PFSK-1 (cell line): ENCODE measurements at regions not wholly inside any gene's neighbourhood (a gene's known extent, or its start where the extent isn't known, plus 50 kb on each side); places are given as distances from the start of the nearest gene placed in this dataset.

Experiments
- FOXP2 ChIP-seq: optimal IDR thresholded peaks from 2 replicates; pipeline ENCODE3; 2011; ENCODE audit warnings: borderline replicate concordance, control low read depth, inconsistent platforms; ENCODE audit not compliant: insufficient read depth; ENCODE audit errors: extremely low read length, extremely low read depth
- POLR2AphosphoS5 ChIP-seq: IDR thresholded peaks from 2 replicates; pipeline ENCODE4 v1.6.1; 2012; ENCODE audit warnings: low read depth, mild to moderate bottlenecking, control low read depth, low read length, moderate library complexity
- REST ChIP-seq, 2 experiments: IDR thresholded peaks; 2 replicates each; pipeline versions ENCODE4 v1.6.1 to v1.8.0; 2011 to 2012; ENCODE audit warnings: low read depth in 2 of 2, low read length in 2 of 2, control low read depth in 1 of 2, inconsistent platforms in 1 of 2, mild to moderate bottlenecking in 1 of 2, moderate library complexity in 1 of 2; ENCODE audit not compliant: insufficient read depth in 1 of 2
- SIN3A ChIP-seq: IDR thresholded peaks from 2 replicates; pipeline ENCODE4 v1.6.1; 2012; ENCODE audit warnings: mild to moderate bottlenecking, low read length, moderate library complexity, borderline replicate concordance; ENCODE audit not compliant: insufficient read depth
- TAF1 ChIP-seq: IDR thresholded peaks from 2 replicates; pipeline ENCODE4 v1.6.1; 2012; ENCODE audit warnings: low read length, control low read depth, borderline replicate concordance; ENCODE audit not compliant: insufficient read depth

DNA sequence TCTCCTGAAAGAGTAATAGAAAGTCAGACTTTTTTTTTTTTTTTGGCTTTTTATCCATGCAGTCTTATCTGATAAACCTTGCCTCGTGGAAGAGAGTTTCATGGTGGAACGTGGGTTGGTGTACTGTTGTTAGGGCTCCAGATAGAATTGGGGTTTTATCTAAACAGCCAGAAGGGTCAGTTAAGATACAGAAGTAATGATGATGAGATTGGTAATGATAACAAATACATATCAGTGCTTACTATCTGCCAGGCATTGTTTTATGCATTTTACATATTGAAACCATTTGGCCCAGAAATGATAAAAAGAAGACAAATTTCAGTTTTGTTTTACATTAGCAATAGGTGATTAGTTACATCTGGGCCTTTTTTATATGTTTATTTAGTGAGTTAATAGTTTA is 372.8 kb upstream of the PRICKLE1 start:
- TF ChIP-seq REST (IDR thresholded peaks at IDR 0.05; ENCODE audit: insufficient read depth in 1 of 2, low read depth in 2 of 2, low read length in 2 of 2): no peak
- TF ChIP-seq POLR2AphosphoS5: no peak
- no peak for TF ChIP-seq FOXP2
- TF ChIP-seq TAF1: no peak
- TF ChIP-seq SIN3A: no peak

DNA sequence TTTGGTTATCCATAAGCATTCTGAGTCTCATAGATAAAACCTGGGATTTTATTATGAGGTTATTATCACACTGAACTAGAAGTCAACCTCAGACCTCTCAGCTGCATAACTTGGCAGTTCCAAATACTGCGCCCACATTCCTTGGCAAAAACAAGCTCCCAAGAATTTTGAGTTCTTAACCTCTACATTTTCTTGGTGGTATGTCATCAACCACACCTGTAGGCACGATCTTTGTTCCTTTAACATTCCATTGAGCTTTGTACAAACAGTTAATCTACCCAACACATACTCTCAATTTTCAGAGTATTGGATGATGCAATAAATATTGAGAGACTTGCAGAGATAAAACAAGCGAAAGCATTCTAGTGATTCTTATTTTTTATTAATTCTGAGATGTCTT is 371.8 kb upstream of the PRICKLE1 start:
- no peak for TF ChIP-seq SIN3A
- no peak for TF ChIP-seq FOXP2
- TF ChIP-seq REST (IDR thresholded peaks at IDR 0.05; ENCODE audit: insufficient read depth in 1 of 2, low read depth in 2 of 2, low read length in 2 of 2): no peak
- TF ChIP-seq TAF1: no peak
- no peak for TF ChIP-seq POLR2AphosphoS5

DNA sequence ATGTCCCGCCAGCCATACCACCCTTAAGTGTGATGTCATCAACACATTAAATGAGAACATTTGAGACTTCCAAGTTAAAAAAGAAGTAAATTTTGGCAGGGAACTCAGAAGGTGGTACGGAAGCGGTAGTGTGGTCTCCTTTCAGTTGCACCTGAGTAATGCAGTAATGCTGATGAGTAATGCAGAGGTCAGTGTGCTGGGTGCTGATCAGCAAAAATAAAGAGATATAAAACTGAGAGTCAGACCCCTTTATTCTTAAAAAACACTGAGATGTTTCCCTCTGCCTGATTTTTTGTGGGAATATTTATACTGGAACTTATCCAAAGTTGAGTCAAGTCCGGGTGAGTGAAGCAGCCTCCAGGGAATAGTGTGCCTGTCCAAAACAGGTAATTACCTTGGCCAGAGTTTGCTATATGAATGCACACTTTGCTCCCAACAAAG is 370.6 kb upstream of the PRICKLE1 start:
- TF ChIP-seq SIN3A (no peak), POLR2AphosphoS5 (no peak), FOXP2 (no peak), TAF1 (no peak), REST (IDR thresholded peaks at IDR 0.05; ENCODE audit: insufficient read depth in 1 of 2, low read depth in 2 of 2, low read length in 2 of 2) (no peak)

GRCh38 chr12:42958291-42958674 is 368.7 kb upstream of the PRICKLE1 start:
- TF ChIP-seq REST (IDR thresholded peaks at IDR 0.05; ENCODE audit: insufficient read depth in 1 of 2, low read depth in 2 of 2, low read length in 2 of 2) (no peak), SIN3A (no peak), FOXP2 (no peak), TAF1 (no peak), POLR2AphosphoS5 (no peak)

- no peak for TF ChIP-seq REST (IDR thresholded peaks at IDR 0.05; ENCODE audit: insufficient read depth in 1 of 2, low read depth in 2 of 2, low read length in 2 of 2)
- no peak for TF ChIP-seq FOXP2
These were observed 368.2 kb upstream of the PRICKLE1 start for GRCh38 chr12:42957561-42958290.
